GM18870 (cell line): ENCODE measurements at regions not wholly inside any gene's neighbourhood (a gene's known extent, or its start where the extent isn't known, plus 50 kb on each side); places are given as distances from the start of the nearest gene placed in this dataset.

Source experiments
- ATAC-seq: cut with Tn5 transposase; IDR thresholded peaks from one replicate; pipeline ENCODE4 v1.9.1; 2021; ENCODE audit warnings: moderate library complexity; ENCODE audit not compliant: unreplicated experiment

DNA sequence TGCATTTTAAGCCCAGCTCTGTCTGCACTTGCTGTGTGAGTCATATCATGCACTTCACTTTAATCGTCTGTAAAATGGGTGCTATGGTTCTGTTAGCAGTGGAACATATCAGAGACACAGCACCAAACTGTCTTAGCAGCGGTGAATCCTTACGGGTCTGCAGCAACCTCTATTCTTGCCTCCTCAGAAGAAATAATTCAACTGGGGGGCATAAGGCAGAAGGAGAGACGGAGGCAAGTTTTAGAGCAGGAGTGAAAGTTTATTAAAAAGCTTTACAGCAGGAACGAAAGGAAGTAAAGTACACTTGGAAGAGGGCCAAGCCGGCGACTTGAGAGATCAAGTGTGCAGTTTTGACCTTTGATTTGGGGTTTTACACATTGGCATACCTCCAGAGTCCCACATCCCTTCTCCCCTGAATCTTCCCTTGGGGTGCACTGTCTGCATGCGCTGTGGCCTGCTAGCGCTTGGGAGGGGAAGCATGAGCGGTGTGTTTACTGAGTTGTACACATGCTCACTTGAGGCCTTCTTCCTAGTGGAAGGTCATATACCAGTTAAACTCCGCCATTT lies 109.8 kb downstream of the DDX1 start:
- no peak for ATAC-seq

DNA sequence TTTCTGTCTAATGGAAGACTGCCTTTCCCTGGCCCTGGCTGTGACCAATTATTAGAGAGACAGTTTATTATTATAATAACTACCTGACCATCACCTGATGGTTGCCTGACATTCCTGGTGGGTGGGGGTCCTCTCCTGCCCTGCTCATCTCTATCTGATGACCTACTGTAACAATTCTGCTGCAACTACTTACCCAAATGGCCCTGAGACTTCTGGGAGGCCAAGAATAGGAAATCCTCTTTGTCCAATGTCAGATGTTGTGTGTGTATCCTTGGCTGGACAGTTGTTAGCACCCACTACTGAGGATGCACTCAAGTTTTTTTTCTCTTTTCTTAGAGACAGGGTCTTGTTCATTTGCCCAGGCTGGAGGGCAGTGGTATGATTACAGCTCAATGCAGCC lies 110.3 kb downstream of the DDX1 start:
- ATAC-seq: no peak

DNA sequence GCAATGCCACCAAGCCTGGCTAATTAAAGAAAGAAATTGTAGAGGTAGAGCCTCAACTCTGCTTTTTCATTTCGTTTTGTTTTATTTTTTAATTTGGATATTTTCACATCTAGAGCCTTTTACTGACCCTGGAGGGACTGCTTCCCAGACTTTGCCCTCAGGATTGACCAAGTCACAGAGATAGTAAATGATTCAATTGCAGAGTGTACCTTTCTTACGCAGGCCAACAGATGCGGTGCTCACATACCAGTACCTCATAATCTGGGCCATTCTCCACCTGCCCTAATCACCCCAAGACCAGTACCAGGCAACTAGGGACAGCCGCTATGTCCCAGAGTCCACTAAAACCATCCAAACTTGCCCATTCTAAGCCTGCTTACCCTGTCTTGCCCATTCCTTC lies 110.8 kb downstream of the DDX1 start:
- no peak for ATAC-seq

DNA sequence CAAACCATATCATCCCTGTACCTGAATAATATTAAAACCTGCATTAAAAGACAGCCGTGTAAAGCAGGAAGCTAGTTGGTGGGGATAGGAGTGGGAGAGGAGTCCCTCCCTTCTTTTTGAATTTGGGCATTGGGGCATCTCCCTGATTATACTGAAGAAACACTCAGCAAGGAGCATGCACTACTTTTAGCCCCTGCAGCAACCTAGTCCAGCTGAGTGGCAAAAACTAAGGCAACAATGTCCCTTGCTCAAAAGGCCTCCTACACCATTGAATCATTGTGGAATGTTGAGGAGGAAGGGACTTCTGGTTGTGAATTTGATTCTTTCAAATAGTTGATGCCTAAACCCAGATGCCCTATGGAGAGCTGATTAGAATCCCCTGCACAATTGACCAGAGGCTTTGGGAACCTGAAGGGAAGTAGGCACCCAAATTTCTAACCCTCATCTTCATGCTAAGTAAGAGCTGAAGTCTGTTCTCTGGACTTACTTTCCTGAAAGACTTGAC lies 111.7 kb downstream of the DDX1 start:
- no peak for ATAC-seq

DNA sequence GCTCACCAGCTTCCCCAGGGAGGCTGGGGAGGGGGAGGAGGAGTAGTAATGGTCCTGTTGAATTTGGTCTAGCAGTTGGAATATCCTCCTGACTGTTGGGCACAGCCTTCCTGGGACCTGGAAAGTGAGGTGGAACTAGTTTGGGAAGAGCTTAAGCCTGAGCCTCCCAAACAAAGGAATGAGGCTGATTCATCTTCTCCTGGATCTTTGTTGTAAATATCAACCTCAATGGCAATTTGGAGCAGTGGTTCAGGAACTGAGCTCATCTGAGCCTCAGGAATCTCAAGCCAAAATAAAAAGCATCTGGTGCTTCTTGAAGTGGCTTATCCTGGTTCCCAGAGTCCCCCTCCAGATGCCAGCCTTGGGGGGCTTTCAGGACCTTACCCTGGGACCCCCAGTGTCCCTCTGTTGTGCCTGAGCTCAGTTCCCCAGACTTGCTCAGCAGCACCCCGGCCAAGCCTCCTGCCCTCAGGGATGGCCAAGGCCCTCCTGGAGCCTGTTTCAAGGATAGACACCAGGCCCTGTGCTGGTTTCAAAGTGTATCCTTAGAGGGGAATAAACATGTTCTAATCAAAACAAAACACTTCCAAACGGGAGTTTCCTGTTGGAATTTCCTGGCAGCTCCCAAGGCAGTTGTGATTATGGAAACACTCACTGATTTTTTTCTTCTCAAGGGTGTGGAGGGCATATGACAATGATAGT lies 112.6 kb downstream of the DDX1 start:
- no peak for ATAC-seq

DNA sequence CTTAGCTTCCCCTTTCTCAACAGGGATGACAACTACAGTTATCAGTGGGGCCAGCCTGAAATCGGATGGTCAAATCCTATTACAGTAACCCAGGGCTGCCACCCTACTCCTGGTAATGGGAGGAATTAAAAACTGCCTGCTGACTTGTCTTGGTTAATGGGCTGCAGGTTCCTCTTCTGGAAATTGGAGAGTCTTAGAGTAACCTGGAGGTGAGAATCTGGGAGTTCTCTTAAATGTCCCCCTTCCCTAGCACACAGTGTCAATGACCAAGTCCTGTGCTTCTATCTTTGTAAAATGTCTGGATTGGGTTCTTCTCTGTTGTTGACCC lies 113.1 kb downstream of the DDX1 start:
- no peak for ATAC-seq

DNA sequence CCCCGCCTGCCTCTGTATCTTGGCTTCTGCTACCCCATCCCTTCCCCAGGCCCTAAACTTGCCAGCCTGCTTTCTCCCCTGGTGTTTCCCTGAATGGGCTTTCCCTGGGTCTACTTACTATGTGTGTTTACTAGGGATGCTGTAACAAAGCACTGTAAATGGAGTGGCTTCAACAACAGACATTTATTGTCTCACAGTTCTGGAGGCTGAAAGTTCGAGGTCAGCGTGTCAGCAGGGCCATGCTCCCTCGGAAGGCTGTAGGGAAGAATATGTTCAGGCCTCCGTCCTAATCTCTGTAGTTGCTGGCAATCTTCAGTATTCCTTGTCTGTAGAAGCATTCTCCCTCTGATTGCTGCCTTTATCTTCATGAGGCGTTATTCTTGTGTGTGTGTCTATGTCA lies 113.6 kb downstream of the DDX1 start:
- no peak for ATAC-seq

DNA sequence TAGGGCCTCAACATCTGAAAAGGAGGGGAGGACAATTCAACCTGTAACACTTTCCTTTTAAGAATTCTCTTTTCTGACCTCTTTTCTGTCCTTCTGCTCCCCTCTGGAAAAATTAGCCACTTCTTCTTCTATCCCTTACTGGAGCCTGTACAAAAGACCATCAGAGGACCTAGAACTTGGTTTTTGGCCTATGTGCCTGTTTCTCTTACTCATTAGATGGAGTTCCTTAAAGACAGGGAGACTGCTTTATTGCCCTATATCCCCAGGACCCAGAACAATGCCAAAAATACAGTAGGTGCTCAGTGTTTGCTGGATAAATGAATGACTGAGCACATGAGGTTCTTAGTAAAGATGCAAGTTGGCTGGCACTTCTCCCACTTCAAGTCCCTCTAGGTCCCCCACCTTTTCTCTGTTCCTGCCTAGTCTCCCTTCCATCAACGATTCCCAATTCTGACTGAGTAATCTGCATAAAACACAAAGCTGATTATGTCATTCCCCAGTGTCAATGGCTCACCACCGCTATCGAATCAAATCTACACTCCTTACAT lies 114.2 kb downstream of the DDX1 start:
- no peak for ATAC-seq

DNA sequence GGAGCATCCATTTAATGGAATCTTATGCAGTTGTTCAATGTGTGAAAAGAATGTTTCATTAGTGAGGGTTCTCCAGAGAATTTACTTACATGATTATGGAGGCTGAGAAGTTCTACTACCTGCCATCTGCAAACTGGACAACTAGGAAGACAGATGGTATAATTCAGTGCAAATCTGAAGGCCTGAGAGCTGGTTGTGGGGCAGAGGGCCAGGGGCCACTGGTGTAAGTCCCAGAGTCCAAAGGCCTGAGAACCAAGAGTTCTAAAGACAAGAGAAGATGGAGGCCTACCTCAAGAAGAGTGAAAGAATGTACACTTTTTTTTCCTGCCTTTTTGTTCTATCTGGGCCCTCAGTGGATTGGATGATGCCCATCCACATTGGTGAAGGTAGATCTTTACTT lies 114.8 kb downstream of the DDX1 start:
- no peak for ATAC-seq

DNA sequence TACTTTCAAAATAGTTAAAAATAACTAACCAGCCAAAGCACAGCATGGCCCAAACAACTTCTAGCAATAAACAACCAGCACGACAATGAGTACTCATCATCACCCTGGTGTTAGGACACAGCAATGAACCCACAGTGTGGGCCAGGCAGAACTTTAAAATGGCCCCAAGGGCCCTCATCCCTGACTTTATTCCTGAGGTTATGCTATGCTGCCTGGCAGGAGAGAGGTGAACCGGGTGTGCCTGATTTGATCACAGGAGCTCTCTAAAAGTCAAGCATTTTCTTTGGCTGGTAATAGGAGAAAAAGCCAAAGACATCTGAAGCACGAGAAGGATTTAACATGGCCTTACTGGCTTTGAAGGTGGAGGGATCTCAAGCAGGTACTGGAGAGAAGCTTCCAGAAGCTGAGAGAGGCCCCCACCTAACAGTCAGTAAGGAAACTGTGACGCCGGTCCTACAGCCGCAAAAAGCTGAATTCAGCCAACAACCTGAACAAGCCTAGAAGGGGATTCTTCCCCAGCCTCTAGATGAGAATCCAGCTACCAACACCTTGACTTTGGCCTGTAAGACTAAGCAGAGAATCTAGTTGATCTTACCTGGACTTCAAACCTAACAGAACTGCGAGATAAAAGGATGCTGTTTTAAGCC lies 115.4 kb downstream of the DDX1 start:
- ATAC-seq: no peak

DNA sequence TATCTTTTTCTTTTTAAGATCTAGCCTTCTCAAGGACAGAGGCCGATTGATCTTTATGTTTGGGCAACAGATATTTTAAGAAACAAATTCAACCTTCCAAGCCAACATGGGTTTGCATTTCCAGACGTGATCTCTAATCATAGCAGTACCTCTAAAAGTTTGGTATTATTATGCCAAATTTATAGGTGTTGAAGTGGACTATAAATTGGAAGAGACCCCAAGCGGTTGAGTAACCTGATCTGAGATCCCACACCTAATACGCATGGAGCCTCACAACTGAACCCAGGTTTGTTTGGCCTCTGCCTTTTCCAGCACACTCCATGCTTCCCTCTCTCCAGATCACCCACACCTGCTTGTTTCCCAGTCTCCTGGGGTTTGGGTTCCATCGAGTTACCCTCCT lies 116.5 kb downstream of the DDX1 start:
- ATAC-seq: no peak

DNA sequence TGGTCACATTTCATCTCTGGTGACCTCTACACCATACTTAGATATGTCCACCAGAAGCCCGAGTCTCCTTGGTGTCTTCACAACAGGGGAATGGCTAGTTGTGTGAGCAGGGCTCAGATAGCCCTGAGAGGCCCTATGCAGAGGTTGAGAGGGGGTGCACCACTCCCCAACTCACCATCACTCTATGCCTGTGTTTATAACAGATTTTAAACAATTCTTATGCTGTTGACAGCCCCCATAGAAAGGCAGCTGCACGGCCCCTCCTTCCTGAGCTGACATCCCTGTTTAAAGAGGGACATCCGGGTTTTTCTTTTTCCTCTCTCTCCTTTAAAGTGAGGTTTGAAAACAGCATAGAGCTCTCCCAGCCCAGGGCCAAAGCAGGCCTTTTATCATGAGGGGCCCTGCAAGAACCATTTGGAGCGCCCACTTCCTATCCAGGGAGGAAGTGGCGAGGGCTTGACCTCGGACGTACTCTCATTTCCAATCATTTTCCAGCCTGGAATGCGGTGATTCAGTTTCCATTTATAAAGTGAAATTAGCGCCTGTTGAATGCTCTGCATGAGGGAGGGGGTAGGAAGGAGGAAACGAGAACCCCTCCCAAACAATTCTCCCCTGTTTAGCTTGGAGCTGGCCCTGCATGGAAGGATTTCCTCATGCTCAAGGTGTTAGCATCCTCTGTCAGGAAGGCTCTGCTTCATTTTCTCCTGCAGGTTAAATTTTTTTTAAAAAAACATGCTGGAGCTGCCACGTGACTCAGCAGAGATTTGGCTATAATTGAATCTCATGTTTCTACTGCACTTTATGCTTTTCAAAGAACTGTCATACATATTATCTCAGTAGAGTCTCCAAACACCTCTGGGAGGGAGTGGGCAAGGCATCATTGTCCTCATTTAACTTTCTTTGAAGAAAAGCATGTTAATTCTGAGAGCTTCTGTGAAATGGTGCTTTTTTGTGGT lies 117.5 kb downstream of the DDX1 start:
- ATAC-seq: no peak

DNA sequence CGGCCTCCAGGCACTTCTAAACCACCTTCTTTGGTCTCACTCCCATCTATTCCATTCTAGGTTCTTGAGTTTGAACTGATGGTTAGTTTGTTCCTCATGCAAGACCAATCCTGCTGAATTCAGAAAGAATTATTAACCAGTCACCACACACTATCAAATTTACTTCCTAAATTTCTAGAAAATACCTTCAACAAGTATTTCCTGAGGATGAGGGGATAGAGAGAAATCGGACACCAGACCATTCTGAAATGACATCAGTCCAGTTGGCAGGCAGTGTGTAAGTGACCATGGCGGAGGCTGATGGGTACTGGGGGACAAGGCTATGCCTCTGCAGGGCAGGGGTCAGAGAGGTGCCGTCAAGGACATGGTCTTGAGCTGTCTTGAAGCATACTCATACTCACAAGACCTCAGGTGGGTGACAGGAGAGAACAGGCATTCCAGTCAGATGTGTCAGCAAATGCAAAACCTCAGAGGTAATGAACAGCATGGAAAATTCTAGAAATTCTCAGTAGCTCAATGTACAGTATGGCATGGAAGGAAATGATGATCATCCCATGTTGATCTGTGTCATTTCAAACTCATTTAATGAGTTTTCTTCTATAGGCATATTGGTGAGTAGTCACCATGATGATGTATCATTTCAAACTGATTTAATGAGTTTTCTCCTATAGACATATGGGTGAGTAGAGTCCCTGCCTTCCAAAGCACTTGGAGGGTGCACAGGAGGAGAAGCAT lies 119.6 kb downstream of the DDX1 start:
- ATAC-seq: no peak

DNA sequence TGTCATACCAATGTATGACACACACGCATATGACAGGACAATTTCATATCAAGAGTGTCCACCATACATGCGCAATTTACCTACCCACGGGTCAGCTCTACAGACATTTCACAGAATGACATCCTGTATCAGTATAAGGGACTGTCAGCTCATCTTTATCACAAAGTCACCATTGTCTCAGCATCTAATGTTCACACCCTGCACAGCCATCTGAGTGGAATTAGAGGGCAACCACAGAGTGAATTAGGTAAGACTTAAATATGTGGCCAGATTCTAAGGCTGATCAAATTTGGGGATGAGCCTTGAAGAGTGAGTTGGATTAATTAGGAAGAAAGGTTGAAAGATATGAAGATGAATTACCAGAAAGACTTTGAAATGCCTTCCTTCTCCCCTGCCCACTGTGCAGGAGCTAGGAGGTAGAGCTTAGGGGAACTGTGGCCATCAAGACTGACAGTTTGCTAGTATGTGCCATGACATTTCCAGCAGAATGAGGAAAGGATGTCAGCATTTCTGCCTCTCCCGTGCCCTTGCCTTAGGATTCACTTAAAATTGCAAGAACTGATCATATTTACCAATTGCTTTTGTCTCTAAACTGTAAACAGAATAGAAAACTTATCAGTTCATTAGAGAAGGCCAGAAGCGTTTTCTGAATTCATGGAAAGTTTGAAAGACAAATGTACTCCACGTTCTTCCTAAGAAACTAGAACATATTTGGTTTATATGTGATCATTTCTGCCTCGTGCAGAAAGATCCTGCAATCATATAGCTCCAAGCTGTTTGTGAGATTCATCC lies 121.1 kb downstream of the DDX1 start:
- no peak for ATAC-seq

DNA sequence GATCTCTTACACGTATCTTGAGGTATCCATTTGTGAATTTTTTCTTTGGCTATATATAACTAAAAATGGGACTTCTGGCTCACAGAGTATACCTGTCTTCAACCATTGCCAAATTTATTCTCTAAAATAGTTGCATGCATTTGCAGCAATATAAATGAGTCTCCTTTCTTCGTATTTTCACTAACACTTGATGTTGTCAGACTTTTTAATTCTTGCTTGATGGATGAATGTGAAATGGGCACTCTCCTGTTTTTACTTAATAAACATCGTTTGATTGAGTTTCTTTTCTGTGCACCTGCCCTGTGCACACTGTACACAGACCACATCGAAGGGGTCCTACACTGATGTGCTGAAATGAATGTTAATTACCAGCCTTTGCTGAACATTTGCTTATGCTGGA lies 121.8 kb downstream of the DDX1 start:
- no peak for ATAC-seq

DNA sequence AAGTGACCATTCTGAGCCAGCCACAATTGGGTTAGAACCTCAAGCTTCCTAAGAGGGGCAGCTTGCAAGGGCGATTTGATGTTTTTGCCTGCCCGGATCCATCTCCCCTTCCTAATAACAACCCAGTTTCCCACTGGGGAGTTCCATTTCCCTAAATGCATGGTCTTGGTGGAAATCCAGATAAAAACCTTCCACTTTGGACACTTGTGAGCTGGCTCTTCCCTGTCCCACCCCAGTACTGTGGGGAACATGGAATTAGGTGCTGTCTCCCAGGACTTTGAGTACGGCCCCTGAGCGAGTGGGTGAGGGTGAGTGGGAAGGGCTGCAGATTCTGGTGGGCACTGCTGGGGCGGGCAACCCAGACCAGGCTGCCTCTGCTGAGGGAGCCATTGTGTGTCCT lies 122.3 kb downstream of the DDX1 start:
- ATAC-seq: no peak

DNA sequence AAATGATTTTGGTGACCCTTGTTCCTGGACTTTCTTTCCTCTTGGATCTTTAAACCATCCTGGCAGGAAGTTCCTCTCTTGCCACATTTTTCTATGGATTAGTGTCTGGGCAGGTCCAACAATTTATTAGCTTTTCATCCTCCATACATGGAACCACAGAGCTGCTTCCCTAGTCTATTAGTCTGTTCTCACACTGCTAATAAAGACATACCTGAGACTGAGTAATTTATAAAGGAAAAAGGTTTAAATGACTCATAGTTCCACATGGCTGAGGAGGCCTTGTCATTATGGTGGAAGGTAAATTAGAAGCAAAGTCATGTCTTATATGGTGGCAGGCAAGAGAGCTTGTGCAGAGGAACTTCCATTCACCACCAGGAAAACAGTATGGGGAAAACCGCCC lies 122.9 kb downstream of the DDX1 start:
- ATAC-seq: no peak

DNA sequence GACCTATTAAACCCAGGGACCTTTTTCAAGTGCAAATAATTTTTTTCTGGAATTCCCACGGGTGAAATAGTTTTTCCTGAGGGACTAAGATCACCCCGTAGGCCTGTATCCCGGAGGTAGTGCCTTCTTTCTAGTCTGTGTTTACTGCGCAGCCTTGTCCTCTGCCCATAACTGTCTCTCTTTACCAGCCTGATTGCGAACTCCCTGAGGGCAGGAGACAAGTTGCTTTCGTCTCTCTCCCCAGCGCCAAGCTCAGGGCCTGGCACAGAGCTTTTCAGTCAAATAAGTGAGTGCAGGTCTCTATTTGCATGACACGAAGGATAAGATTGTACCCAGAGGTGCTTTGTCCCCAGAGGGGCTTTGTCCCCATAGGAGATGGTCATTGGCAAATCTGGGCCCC lies 123.9 kb downstream of the DDX1 start:
- no peak for ATAC-seq

DNA sequence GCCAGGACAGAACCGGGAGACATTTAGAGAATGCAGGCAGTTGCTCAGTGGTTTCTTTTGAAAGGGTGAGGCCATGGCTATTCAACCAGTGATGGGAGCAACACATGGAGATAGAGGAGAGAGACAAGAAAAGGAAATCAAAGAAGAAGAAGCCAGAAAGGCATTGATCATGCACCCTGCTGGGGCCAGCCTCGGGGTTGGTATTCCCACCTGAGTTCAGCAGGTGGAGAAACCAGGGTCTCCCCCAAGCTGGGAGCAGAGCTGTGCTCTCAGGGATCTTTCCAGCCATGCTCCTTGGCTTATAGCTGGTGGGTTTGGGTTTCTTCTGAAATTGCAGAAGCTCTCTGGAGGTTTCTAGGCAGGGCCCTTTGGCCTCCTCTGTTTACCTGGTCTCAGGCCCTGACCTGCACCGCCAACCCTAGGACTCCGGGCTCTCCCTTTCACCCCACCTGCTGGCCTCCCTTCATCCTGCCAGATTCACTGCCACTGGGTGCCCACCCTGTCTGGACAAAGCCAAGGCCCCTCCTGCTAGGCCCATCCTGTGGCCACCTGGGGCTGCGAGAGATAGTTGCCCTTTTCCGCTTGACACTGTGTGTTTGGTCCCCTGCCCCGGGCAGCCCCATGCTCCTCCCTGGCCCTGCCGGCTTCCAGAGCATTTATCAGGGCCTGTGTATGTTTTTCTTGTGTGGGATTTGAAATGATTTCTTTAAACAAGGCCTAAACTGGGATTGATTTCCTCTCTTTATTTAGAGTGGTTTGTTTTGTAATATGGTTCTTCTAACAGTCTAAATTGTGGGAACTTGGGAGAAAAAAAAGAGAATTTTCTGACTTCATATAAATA lies 126.7 kb downstream of the DDX1 start:
- ATAC-seq: no peak
